Astrocyte (in vitro differentiated cells and primary cell): ENCODE measurements at regions not wholly inside any gene's neighbourhood (a gene's known extent, or its start where the extent isn't known, plus 50 kb on each side); places are given as distances from the start of the nearest gene placed in this dataset.

Experiments
- DNase-seq: peaks from one replicate; pipeline ENCODE4 v3.0.0-alpha.2; 2010; ENCODE audit warnings: low read depth
- FAIRE-seq: peaks from 2 replicates; lab custom pipeline; 2011; peaks lifted over from hg19 to GRCh38; lab: Jason Lieb, UNC
- H2AFZ ChIP-seq: 2 replicates; pipeline ENCODE4 v1.6.0; 2012; ENCODE audit warnings: low read depth, low read length, inconsistent platforms
- H3K27ac ChIP-seq: 2 replicates; pipeline ENCODE4 v1.5.1; 2011; ENCODE audit warnings: low read depth, low read length, inconsistent platforms
- H3K27me3 ChIP-seq: 2 replicates; pipeline ENCODE4 v1.6.0; 2011; ENCODE audit warnings: low read length, inconsistent platforms; ENCODE audit not compliant: insufficient read depth
- H3K36me3 ChIP-seq: 2 replicates; pipeline ENCODE4 v1.5.1; 2011; ENCODE audit warnings: low read length, inconsistent platforms; ENCODE audit not compliant: insufficient read depth
- H3K4me1 ChIP-seq: 2 replicates; pipeline ENCODE4 v1.5.1; 2011; ENCODE audit warnings: low read length, inconsistent platforms; ENCODE audit not compliant: insufficient read depth
- H3K4me2 ChIP-seq: 2 replicates; pipeline ENCODE4 v1.6.0; 2012; ENCODE audit warnings: low read length, inconsistent platforms
- H3K4me3 ChIP-seq: 2 replicates; pipeline ENCODE4 v1.5.1; 2011; ENCODE audit warnings: low read depth, mild to moderate bottlenecking, low read length, inconsistent platforms; ENCODE audit not compliant: insufficient read depth
- H3K79me2 ChIP-seq: 2 replicates; pipeline ENCODE4 v1.6.0; 2012; ENCODE audit warnings: mild to moderate bottlenecking, low read length, inconsistent platforms; ENCODE audit not compliant: insufficient read depth
- H3K9ac ChIP-seq: 2 replicates; pipeline ENCODE4 v1.6.0; 2012; ENCODE audit warnings: mild to moderate bottlenecking, low read length, inconsistent platforms
- H3K9me3 ChIP-seq: 2 replicates; pipeline ENCODE4 v1.5.1; 2012; ENCODE audit warnings: low read depth, mild to moderate bottlenecking, low read length, inconsistent platforms; ENCODE audit not compliant: insufficient read depth
- H4K20me1 ChIP-seq: 2 replicates; pipeline ENCODE4 v1.6.0; 2012; ENCODE audit warnings: low read length, inconsistent platforms; ENCODE audit not compliant: insufficient read depth
- H3K27ac Mint-ChIP-seq: one replicate; pipeline ENCODE4 v1.8.0; 2021; ENCODE audit warnings: mild to moderate bottlenecking, mixed read lengths; ENCODE audit not compliant: unreplicated experiment
- H3K27me3 Mint-ChIP-seq: one replicate; pipeline ENCODE4 v1.8.0; 2021; ENCODE audit warnings: low read depth, mixed read lengths; ENCODE audit not compliant: unreplicated experiment
- H3K36me3 Mint-ChIP-seq: one replicate; pipeline ENCODE4 v1.8.0; 2021; ENCODE audit warnings: low read depth, mixed read lengths; ENCODE audit not compliant: unreplicated experiment
- H3K4me1 Mint-ChIP-seq: one replicate; pipeline ENCODE4 v1.8.0; 2021; ENCODE audit warnings: low read depth, mixed read lengths; ENCODE audit not compliant: unreplicated experiment
- H3K4me3 Mint-ChIP-seq: one replicate; pipeline ENCODE4 v1.8.0; 2021; ENCODE audit warnings: mild to moderate bottlenecking, moderate library complexity, mixed read lengths; ENCODE audit not compliant: unreplicated experiment
- H3K9me3 Mint-ChIP-seq: one replicate; pipeline ENCODE4 v1.8.0; 2021; ENCODE audit warnings: mild to moderate bottlenecking, mixed read lengths; ENCODE audit not compliant: unreplicated experiment
- CTCF ChIP-seq: IDR thresholded peaks from 2 replicates; pipeline ENCODE4 v1.5.1; 2011; ENCODE audit warnings: low read depth, mild to moderate bottlenecking, inconsistent platforms, low read length, moderate library complexity; ENCODE audit not compliant: insufficient read depth
- EZH2 ChIP-seq: IDR thresholded peaks from 2 replicates; pipeline ENCODE4 v1.6.1; 2012; ENCODE audit warnings: mild to moderate bottlenecking, low read length, inconsistent platforms; ENCODE audit not compliant: insufficient read depth

- H3K4me1 ChIP-seq, result peaks cover 4% of the 10 kb centered on the region
- no peak overlapping the region for H3K27ac Mint-ChIP-seq
- no peaks in the 10 kb centered on the region for H3K79me2 ChIP-seq
- H4K20me1 ChIP-seq, result no peaks in the 10 kb centered on the region
- H3K9me3 Mint-ChIP-seq, result peaks cover 12% of the 10 kb centered on the region
- H3K4me3 Mint-ChIP-seq, result no peak overlapping the region
- no peak overlapping the region for H3K4me3 ChIP-seq
- H3K36me3 Mint-ChIP-seq, result peaks cover 3% of the 10 kb centered on the region
- no peak overlapping the region for H3K27ac ChIP-seq
- no peak overlapping the region for H3K4me2 ChIP-seq
- H3K4me1 Mint-ChIP-seq, result peaks cover 5% of the 10 kb centered on the region
- DNase-seq (no peak), FAIRE-seq (no peak)
- TF ChIP-seq EZH2 (no peak), CTCF (no peak)
- H3K27me3 Mint-ChIP-seq, result peaks cover 23% of the 10 kb centered on the region
- no peak overlapping the region for H3K9ac ChIP-seq
- no peaks in the 10 kb centered on the region for H3K36me3 ChIP-seq
- H3K27me3 ChIP-seq, result peaks cover 2% of the 10 kb centered on the region
- no peak overlapping the region for H2AFZ ChIP-seq
- H3K9me3 ChIP-seq, result no peaks in the 10 kb centered on the region
Measured at GRCh38 chr20:51281521-51281920, 258.6 kb upstream of the KCNG1 start.

- no peak for DNase-seq
- Mint-ChIP-seq H3K27me3 (peaks cover 29% of the 10 kb centered on the region), H3K36me3 (peaks cover 3% of the 10 kb centered on the region), H3K9me3 (peaks cover 12% of the 10 kb centered on the region), H3K27ac (no peak overlapping the region), H3K4me1 (peaks cover 5% of the 10 kb centered on the region), H3K4me3 (no peak overlapping the region)
- no peaks in the 10 kb centered on the region for H3K9me3 ChIP-seq
- peaks cover 2% of the 10 kb centered on the region for H3K27me3 ChIP-seq
- H4K20me1 ChIP-seq, result no peaks in the 10 kb centered on the region
- H3K4me1 ChIP-seq, result peaks cover 10% of the 10 kb centered on the region
- no peak overlapping the region for H3K4me2 ChIP-seq
- H2AFZ ChIP-seq, result no peak overlapping the region
- no peak for FAIRE-seq
- H3K27ac ChIP-seq, result no peak overlapping the region
- no peak overlapping the region for H3K9ac ChIP-seq
- no peak overlapping the region for H3K4me3 ChIP-seq
- H3K36me3 ChIP-seq, result no peaks in the 10 kb centered on the region
- TF ChIP-seq CTCF, result no peak
- no peak for TF ChIP-seq EZH2
- H3K79me2 ChIP-seq, result no peaks in the 10 kb centered on the region
Measured at GRCh38 chr20:51280047-51280446, 257.1 kb upstream of the KCNG1 start.

- FAIRE-seq, result no peak
- peaks cover 38% of the 10 kb centered on the region for H3K27me3 Mint-ChIP-seq
- TF ChIP-seq CTCF, result no peak
- no peak for TF ChIP-seq EZH2
- no peak overlapping the region for H3K4me3 Mint-ChIP-seq
- Histone ChIP-seq H4K20me1 (no peaks in the 10 kb centered on the region), H3K4me1 (peaks cover 6% of the 10 kb centered on the region), H2AFZ (no peak overlapping the region), H3K9ac (no peak overlapping the region), H3K79me2 (no peaks in the 10 kb centered on the region), H3K4me2 (no peak overlapping the region), H3K27ac (no peak overlapping the region), H3K9me3 (no peaks in the 10 kb centered on the region), H3K27me3 (peaks cover 6% of the 10 kb centered on the region), H3K4me3 (no peak overlapping the region), H3K36me3 (no peaks in the 10 kb centered on the region)
- H3K9me3 Mint-ChIP-seq, result peaks cover 14% of the 10 kb centered on the region
- H3K4me1 Mint-ChIP-seq, result no peaks in the 10 kb centered on the region
- no peak overlapping the region for H3K27ac Mint-ChIP-seq
- peaks cover 3% of the 10 kb centered on the region for H3K36me3 Mint-ChIP-seq
- DNase-seq, result no peak
Measured at GRCh38 chr20:51277961-51278360, 255.1 kb upstream of the KCNG1 start.
